Non-pigmented ciliary epithelial cell (primary cell): ENCODE measurements at regions not wholly inside any gene's neighbourhood (a gene's known extent, or its start where the extent isn't known, plus 50 kb on each side); places are given as distances from the start of the nearest gene placed in this dataset.
"Not testable (repeated sequence)": the region's sequence is repeated elsewhere in the genome, so short reads cannot be mapped to it uniquely, and the experiment has no call there.

Experiments used
- DNase-seq: peaks from one replicate; pipeline ENCODE4 v3.0.0-alpha.2; 2010; ENCODE audit warnings: low read depth

DNA sequence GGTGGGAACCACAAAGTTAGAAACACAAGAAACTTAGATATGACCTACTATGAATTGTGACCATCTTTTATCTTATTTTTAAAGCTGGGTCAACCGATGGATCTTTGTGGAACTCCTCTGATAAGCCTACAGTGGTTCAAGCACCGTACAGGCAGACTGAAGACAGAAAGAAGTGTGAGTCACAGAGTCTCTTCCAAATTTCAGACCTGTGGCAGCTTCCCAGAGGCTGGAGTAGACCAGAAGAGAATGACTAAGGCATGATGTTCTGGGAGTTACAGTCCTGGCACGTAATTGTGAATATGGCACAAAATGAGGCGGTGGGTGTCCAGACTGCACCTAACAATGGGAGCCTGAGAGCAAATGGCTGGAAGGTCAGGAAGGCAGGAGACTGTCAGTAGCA lies 70.0 kb downstream of the LMO4 start:
- peak; percentile 11 for DNase-seq

GRCh38 chr1:87399264-87399663 lies 70.6 kb downstream of the LMO4 start:
- DNase-seq: no peak

DNA sequence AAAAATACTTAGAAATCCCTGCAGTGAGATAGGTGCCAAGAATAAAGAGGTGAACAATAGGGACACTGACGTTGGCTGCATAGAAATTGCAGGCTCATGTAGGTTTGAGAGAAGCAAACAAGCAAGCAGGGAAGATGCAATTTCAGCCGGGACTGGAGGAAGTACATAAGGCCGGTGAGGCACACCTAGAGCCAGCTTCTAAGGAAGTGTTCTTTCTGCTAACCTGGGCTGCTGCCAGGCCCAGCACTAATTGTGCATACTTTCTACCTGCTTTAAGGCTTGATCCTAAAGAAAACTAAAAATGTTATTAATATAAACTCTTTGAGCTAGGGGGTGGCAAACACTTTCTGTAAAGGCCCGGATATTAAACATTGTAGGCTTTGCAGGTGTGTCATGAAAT lies 71.0 kb downstream of the LMO4 start:
- DNase-seq: no peak

GRCh38 chr1:87400813-87401212 lies 72.1 kb downstream of the LMO4 start:
- no peak for DNase-seq

DNA sequence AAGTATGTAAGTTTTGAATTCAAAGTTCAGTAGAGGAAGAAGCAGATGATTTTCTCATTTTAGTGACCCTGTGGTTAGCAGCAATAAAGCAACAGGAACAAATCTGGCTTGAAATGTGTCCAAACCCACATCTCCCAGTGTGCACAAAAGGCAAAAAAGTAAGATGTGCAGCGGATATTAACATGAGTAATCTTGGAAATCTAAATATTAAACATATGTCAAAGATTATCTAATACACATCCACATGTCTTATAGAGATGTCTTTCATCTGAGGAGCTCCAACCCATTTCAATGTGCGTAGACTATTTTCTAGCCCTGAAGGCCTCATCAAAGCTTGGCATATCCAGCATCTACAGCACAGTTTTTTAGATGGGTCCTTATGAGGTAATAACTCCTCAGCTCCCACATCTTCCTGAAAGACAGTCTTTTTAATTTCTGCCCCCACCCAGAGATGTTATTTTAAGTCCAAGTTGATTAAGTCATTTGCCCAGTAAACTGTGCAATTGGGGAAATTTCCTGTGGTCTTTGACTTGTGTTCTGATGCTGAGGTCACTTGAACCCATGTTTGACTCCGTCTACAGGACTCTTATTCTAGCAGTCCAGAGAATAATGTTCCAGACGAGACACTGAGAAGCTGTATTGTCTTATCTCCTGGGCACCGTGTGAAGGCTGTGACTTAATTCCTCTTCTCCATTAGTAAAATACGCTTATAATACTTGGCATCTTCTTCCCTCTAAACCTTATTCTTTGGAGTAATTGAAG lies 73.7 kb downstream of the LMO4 start:
- peak; percentile 34 for DNase-seq

DNA sequence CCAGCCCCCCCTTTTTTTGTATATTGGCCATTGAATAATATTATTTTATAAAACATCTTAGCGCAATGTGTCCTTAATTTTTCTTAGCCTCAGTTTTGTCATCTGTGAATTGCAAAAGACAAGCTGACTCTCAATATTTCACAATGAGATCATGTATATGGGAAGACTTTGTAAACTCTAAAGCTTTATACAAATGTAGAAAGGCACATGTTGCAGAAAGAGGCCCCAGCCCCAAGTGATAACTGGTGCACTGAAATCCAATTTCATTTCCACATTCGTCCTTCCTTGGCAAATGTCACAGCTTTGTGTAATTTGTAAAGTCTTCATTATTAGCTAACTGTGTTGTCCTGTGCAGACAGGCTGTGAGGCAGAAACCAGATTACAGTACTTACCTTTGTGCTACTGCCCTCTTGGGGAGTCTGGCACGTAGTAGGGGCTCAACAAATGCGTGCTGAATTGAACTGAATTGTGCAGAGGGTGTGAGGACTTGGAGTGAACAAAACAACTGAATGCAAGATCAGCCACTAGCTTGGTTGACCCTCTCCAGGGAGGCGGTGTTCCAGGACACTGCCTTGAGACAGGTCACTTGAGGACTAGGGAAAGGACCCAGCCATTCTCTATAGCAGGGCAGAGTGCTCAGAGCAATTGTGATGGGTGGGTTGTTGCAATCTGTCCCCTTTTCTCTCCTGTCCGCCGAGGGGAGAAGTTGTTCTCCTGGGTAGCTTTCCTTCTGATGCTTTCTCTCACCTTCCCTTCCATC lies 74.6 kb downstream of the LMO4 start:
- no peak for DNase-seq

DNA sequence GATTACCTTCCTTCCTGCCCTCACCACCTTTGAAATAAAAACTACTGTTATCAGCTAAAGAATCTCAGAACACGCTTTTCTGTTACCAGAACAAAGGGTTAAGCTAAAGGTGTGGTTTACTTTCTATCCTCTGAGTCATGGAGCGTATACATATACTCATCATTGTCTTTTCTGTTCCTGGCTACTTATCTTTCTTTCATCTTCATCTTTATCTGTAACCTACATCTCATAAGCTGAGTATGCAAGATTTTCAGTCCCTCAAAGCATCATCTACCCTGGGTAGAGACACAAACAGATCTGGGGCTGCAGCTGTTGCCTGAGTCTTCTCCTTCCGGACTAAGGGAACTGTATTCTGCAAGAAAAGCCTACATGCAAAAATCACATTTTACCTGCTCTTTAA lies 75.6 kb downstream of the LMO4 start:
- DNase-seq: no peak

GRCh38 chr1:87408665-87409248 lies 80.1 kb downstream of the LMO4 start:
- no peak for DNase-seq

GRCh38 chr1:87410776-87411480 lies 82.2 kb downstream of the LMO4 start:
- no peak for DNase-seq

DNA sequence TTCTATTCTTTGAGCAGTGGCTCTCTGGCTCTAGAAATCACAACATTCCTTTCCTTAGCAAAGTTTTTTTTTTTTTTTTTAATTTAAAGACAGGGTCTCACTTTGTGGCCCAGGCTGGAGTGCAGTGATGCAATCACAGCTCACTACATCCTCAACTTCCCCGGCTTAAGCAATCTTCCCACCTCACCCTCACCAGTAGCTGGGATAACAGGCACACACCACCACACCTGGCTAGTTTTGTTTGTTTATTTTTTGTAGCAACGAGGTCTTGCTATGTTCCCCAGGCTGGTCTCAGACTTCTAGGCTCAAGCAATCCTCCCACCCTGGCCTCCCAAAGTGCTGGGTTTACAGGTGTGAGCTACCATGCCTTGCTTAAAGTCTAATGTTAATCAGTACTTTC lies 85.2 kb downstream of the LMO4 start:
- not testable (repeated sequence) for DNase-seq

DNA sequence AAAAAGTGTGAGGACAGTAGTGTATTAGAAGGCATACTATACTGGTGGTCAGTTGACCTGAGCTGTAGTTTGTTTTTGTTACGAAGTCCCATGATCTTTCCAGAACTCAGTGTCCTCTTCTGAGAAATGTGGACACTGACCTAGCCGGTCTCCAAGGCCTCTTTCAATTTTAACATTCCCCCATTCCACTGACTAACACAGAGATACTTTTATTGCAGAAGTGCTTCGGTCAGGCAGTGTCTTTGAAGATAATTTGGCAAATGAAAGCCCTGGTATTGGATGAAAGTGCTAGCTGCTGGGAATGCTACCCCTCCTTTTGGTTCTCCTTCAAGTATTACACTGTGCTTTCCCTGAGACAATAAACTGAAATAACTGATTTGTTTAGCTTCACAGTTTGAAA lies 89.4 kb downstream of the LMO4 start:
- no peak for DNase-seq

- DNase-seq: no peak
These were observed 93.1 kb downstream of the LMO4 start for GRCh38 chr1:87421809-87422208.

GRCh38 chr1:87424541-87424940 lies 95.9 kb downstream of the LMO4 start:
- no peak for DNase-seq

DNA sequence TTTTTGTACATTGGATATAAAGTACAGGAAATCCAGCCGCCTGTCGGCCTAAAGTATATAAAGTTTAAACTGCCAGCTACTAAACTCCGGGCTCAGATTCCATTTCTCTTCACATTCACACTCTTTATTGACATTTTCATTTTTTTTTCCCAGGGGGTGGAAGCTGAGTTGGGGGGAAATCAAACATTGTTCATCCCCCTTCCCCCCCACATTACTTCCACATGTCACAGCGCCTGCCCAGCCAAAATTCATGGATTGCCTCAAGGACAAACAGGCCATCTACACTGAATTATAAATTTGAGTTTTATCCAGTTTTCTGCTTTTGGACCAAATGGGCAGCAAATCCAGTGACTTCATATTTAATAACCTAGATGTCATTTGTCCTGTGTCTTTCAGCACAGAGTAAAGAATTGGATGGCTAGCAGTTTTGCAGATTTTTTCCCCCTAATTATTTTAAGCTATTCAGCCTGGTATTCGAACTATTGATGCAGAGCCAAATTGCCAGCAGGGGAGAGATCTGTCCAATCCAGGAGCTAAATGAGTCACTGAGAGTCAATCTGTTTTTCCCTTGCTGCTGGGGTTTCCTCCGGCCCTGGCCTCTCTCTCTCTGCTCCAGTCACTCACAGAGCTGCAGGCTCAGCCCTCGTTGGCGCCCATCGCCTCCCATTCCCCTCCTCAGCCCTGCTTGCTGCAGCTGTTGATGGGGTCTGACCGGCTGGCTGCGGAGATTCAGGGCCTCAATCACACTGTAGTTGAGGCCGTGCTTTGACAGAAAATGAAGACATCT lies 98.0 kb downstream of the LMO4 start:
- no peak for DNase-seq

DNA sequence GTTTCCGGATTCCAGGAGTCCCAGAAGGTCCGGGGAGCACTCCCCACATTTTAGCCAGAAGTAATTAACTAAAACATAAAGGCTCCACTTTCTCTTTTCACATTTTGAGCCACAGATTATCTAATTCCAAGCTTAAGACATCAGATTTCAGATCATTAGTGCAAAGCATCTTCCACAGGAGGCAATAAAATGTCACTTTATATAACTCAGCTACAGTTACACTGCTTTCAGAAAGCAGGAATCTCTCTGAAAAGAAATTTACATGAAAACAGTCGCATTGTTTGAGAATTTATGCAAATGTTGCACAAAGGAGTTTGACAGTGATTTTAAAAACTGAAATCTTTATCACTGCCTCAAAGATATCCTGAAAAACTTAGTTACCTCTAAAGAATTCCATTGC lies 99.7 kb downstream of the LMO4 start:
- no peak for DNase-seq

DNA sequence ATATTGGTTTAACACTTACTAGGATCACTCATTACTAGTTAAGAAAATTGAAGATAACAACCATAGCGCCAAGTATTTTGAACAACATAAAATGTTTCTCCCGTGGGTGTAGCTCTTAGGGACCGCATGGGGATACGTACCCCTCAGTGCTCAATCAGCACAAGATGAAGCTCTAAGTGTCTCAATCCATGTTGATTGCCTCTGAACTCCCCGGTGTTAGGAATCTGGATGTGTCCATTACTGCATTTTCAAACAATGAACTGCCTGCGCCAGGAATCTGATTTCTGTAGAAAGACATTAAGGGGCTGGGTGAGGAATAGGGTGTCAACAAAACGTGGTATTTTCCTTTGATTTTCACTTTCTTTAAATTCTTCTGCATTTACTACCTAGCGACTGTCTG lies 100.2 kb downstream of the LMO4 start:
- no peak for DNase-seq

- DNase-seq: no peak
These were observed 104.0 kb downstream of the LMO4 start for GRCh38 chr1:87432685-87433084.

DNA sequence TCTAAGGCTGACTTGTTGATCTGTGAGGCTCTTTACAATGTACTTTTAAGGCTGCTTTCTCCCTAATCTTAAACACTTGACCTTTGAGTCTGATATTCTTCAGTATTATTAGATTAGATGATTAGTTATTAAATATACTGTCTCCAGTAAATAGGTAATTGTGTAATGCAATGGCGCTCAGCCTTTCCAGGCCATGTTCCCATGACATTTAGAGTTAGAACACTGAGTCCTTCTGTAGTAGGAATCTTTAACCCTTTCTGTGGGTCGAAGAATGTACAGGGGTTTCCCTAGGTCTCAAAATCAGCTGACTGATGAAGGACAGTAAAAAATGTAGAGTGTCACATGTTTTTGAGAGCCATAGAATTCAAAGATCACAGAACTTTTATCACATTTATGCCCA lies 104.4 kb downstream of the LMO4 start:
- DNase-seq: not testable (repeated sequence)

DNA sequence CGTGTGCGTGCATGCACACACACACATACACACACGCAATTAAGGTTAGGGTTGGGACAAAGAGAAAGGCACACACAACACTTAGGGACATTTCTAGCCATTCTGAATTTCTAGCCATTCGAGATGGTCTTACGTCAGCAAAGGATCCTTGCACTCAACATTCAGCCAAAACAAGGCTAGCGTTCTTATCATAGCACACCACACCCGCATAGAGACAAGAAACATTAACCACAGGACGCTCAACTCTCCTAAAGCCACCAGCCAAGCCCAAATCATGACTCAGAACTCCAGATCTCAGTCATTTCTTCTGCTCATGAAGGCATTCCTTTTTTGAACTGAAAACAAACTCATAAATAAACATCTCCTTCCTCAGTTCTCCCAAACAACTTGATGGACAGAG lies 106.8 kb downstream of the LMO4 start:
- DNase-seq: no peak

DNA sequence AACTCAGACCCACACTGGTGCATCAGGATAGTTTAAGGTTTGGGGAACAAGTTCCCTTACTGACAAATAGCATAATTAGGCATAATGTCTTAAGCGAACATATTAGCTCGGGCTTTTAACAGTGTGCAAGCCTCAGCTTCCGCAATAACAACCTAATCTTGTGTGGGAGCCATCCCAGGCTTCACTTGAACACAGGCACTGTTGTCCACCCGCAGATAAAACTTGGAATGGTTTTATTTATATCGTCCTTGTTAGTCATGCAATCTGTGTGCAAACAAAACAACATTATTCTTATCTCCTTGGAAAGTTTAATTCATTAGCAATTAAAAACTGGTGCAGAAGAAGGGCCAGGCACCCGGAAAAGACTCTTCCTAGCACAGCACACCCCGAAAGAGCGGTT lies 107.4 kb downstream of the LMO4 start:
- not testable (repeated sequence) for DNase-seq

GRCh38 chr1:87436534-87436933 lies 107.9 kb downstream of the LMO4 start:
- DNase-seq: no peak
